ENCODE measurements at regions not wholly inside any gene's neighbourhood (a gene's known extent, or its start where the extent isn't known, plus 50 kb on each side); places are given as distances from the start of the nearest gene placed in this dataset.

DNA sequence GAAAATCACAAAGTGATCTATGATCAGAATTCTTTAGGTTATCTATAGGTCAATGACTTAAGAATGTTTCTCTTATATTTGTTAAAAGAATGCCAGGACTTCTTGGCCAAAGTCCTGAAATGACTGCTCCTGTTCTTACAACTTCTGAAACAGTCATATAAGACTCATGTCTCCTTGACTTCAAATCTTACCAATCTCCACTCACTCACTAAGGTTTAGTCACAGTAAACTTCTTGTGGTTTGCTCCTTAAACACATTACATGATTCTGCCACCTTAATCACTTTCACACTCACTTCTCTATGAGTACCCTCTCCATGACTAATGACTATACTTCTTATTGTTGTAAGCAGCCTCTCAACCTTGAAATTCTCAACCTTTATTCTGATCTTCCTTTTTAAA is 648.7 kb upstream of the CCDC179 start:
- TF ChIP-seq, protein P1, sequence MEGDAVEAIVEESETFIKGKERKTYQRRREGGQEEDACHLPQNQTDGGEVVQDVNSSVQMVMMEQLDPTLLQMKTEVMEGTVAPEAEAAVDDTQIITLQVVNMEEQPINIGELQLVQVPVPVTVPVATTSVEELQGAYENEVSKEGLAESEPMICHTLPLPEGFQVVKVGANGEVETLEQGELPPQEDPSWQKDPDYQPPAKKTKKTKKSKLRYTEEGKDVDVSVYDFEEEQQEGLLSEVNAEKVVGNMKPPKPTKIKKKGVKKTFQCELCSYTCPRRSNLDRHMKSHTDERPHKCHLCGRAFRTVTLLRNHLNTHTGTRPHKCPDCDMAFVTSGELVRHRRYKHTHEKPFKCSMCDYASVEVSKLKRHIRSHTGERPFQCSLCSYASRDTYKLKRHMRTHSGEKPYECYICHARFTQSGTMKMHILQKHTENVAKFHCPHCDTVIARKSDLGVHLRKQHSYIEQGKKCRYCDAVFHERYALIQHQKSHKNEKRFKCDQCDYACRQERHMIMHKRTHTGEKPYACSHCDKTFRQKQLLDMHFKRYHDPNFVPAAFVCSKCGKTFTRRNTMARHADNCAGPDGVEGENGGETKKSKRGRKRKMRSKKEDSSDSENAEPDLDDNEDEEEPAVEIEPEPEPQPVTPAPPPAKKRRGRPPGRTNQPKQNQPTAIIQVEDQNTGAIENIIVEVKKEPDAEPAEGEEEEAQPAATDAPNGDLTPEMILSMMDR (IDR thresholded peaks at IDR 0.05; ENCODE audit: low read depth, low read length) = no peak
- no peak overlapping the region for H3K4me3 ChIP-seq (ENCODE audit: low read depth, low read length)
- DNase-seq (ENCODE audit: low read depth, low spot score) = peak; percentile 68
- in situ Hi-C loops (cut with HindIII; ENCODE audit: low sequenced_read_pairs) = no loop called here

DNA sequence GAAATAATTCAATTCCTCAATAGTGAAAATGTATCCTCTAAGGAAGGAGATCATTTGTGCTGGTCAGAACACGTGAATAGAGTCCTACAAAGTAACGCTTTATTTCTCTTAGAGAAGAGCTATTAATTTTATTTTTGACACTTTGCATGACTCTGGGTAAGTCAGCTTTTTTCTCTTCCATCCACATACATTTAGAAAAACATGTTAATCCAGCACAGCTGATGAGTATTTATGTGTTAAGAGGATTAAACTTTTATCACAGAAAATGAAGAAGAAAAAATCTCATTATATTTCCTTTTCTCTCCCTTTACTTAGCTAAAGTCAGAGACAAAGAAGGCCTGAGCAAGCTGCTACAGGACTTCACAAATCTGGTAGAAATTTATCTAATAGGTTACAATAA is 649.5 kb upstream of the CCDC179 start:
- TF ChIP-seq, protein P1 (IDR thresholded peaks at IDR 0.05; ENCODE audit: low read depth, low read length) = no peak
- in situ Hi-C loops (cut with HindIII; ENCODE audit: low sequenced_read_pairs) = no loop called here
- no peak for DNase-seq (ENCODE audit: low read depth, low spot score)
- H3K4me3 ChIP-seq (ENCODE audit: low read depth, low read length) = no peak overlapping the region

DNA sequence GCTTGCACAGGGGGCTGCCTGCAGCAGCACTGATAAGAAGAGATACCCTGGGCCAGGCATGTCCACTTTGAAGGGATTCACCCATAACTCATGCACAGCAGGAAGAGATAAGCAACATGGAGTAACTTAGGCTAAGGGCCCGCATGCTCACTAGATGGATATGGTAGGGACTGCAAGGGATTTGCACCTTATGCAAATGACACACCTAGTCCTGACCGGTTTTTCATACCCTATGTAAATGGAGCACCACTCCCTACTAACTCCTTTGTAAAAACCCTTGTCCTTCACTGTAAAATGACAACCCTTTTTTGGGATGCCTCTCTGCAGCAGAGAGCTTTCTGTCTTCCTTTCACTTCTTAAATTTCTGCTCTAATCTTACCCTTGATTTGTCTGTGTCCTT is 658.9 kb upstream of the CCDC179 start:
- in situ Hi-C loops (cut with HindIII; ENCODE audit: low sequenced_read_pairs) = no loop called here

DNA sequence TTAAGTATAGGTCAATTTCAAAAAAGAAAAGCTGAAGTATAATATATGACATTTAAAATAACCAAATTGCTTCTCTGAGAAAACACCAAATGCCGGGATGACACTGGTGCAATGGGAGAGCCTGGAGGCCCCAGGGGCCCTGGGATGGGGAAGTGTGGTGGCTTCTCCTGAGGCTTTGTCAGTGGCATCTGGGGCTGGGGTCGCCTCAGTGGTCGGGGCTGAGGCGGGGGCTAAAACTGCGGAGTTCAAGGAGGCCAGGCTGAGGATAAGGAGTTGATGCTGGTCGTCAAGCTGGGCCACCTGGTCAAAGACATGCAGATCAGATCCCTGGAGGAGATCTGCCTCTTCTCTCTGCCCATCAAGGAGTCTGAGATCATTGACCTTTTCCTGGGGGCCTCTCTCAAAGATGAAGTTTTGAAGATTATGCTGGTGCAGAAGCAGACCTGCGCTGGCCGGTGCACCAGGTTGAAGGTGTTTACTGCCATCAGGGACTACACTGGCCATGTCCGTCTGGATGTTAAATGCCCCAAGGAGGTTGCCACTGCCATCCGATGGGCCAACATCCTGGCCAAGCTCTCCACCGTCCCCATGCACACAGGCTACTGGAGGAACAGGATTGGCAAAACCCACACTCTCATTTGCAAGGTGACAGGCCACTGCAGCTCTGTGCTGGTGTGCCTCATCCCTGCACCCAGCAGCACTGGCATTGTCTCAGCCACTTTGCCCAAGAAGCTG is 660.1 kb upstream of the CCDC179 start:
- TF ChIP-seq, protein P1 (IDR thresholded peaks at IDR 0.05; ENCODE audit: low read depth, low read length) = no peak
- in situ Hi-C loops (cut with HindIII; ENCODE audit: low sequenced_read_pairs) = no loop called here
- DNase-seq (ENCODE audit: low read depth, low spot score) = no peak
- no peak overlapping the region for H3K4me3 ChIP-seq (ENCODE audit: low read depth, low read length)

More for the DNA sequence above, 658.9 kb upstream of the CCDC179 start:
- H3K4me3 ChIP-seq (ENCODE audit: low read depth, low read length) = no peak overlapping the region
- no peak for DNase-seq (ENCODE audit: low read depth, low spot score)
- TF ChIP-seq, protein P1 (IDR thresholded peaks at IDR 0.05; ENCODE audit: low read depth, low read length) = no peak

DNA sequence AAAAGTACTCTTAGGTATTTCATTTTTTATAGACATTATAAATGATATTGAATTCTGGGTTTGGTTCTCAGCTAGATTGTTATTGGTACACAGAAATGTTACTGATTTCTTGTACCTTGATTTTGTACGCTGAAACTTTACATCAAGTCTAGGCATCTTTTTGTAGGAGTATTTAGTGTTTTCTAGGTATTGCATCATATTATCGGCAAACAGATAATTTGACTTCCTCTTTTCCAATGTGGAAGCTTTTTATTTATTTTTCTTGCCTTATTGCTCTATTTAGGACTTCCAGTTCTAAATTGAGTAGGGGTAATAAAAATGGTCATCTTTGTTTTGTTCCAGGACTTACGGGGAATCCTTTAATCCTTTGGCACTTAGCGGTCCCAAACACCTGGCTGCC is 676.6 kb upstream of the CCDC179 start:
- in situ Hi-C loops (cut with HindIII; ENCODE audit: low sequenced_read_pairs) = no loop called here
- TF ChIP-seq, protein P1 (IDR thresholded peaks at IDR 0.05; ENCODE audit: low read depth, low read length) = no peak
- DNase-seq (ENCODE audit: low read depth, low spot score) = no peak
- no peak overlapping the region for H3K4me3 ChIP-seq (ENCODE audit: low read depth, low read length)

DNA sequence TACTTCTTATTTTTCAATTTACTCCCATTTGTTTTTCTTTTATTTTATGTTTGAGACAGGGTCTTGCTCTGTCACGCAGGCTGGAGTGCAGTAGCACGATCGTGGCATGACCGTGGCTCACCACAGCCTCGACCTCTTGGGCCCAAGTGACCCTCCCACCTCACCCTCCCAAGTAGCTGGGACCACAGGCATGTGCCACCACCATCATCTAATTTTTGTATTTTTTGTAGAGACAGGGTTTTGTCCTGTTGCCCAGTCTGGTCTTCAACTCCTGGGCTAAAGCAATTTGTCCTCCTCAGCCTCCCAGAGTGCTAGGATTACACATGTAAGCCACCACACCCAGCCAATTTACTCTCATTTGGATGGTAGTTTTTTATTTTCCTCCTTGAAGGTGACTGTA is 679.3 kb upstream of the CCDC179 start:
- TF ChIP-seq, protein P1 (IDR thresholded peaks at IDR 0.05; ENCODE audit: low read depth, low read length) = no peak
- DNase-seq (ENCODE audit: low read depth, low spot score) = peak; percentile 32
- in situ Hi-C loops (cut with HindIII; ENCODE audit: low sequenced_read_pairs) = no loop called here
- no peak overlapping the region for H3K4me3 ChIP-seq (ENCODE audit: low read depth, low read length)
